ENCODE measurements at regions not wholly inside any gene's neighbourhood (a gene's known extent, or its start where the extent isn't known, plus 50 kb on each side); places are given as distances from the start of the nearest gene placed in this dataset.

- DNase-seq, result no peak
These were observed 228.8 kb downstream of the SNX10 start for GRCh38 chr7:26520483-26520882.

GRCh38 chr7:26522633-26523032, 231.0 kb downstream of the SNX10 start:
- DNase-seq, result no peak

GRCh38 chr7:26525398-26526264, 234.0 kb downstream of the SNX10 start:
- DNase-seq, result no peak

GRCh38 chr7:26526265-26526587, 234.6 kb downstream of the SNX10 start:
- DNase-seq, result no peak

- no peak for DNase-seq
These were observed 240.3 kb downstream of the SNX10 start for GRCh38 chr7:26531926-26532325.

GRCh38 chr7:26532471-26532870, 240.8 kb downstream of the SNX10 start:
- DNase-seq, result no peak

- DNase-seq, result no peak
These were observed 241.6 kb downstream of the SNX10 start for GRCh38 chr7:26533217-26533616.

- DNase-seq, result no peak
These were observed 243.2 kb downstream of the SNX10 start for GRCh38 chr7:26534649-26535482.

- DNase-seq, result peak in 1 of 2 experiments; percentile 10
These were observed 243.9 kb downstream of the SNX10 start for GRCh38 chr7:26535483-26536007.

GRCh38 chr7:26538216-26538615, 246.6 kb downstream of the SNX10 start:
- DNase-seq, result no peak

GRCh38 chr7:26538689-26539088, 247.0 kb downstream of the SNX10 start:
- no peak for DNase-seq

- no peak for DNase-seq
These were observed 251.7 kb downstream of the SNX10 start for GRCh38 chr7:26543340-26543739.

GRCh38 chr7:26543951-26544350, 252.3 kb downstream of the SNX10 start:
- DNase-seq, result peak in 1 of 2 experiments; percentile 54

- DNase-seq, result no peak
These were observed 254.9 kb downstream of the SNX10 start for GRCh38 chr7:26546508-26547053.

GRCh38 chr7:26547156-26547555, 255.5 kb downstream of the SNX10 start:
- DNase-seq, result no peak

GRCh38 chr7:26549281-26549944, 257.8 kb downstream of the SNX10 start:
- no peak for DNase-seq

GRCh38 chr7:26550492-26550891, 258.8 kb downstream of the SNX10 start:
- DNase-seq, result no peak

- no peak for DNase-seq
These were observed 260.1 kb downstream of the SNX10 start for GRCh38 chr7:26551740-26552139.

GRCh38 chr7:26553128-26553527, 261.5 kb downstream of the SNX10 start:
- DNase-seq, result no peak

- DNase-seq, result no peak
These were observed 261.9 kb downstream of the SNX10 start for GRCh38 chr7:26553582-26553981.

GRCh38 chr7:26554952-26555351, 263.3 kb downstream of the SNX10 start:
- no peak for DNase-seq

GRCh38 chr7:26556061-26556881, 264.6 kb downstream of the SNX10 start:
- peak in 1 of 2 experiments; percentile 28 for DNase-seq
